Nephron (organoid): ENCODE measurements at regions not wholly inside any gene's neighbourhood (a gene's known extent, or its start where the extent isn't known, plus 50 kb on each side); places are given as distances from the start of the nearest gene placed in this dataset.
"Not testable (repeated sequence)": the region's sequence is repeated elsewhere in the genome, so short reads cannot be mapped to it uniquely, and the experiment has no call there.

ENCODE experiments used
- H3K27ac Mint-ChIP-seq, 3 experiments: 2 replicates each; pipeline ENCODE4 v1.8.0; 2020; ENCODE audit warnings: mixed read lengths in 3 of 3, mild to moderate bottlenecking in 2 of 3, moderate library complexity in 1 of 3
- H3K27me3 Mint-ChIP-seq: 2 replicates; pipeline ENCODE4 v1.8.0; 2021; ENCODE audit warnings: low read depth, mild to moderate bottlenecking, moderate library complexity, mixed read lengths
- H3K36me3 Mint-ChIP-seq: 2 replicates; pipeline ENCODE4 v1.8.0; 2020; ENCODE audit warnings: low read depth, mixed read lengths
- H3K4me1 Mint-ChIP-seq: 2 replicates; pipeline ENCODE4 v1.8.0; 2020; ENCODE audit warnings: mixed read lengths
- H3K4me3 Mint-ChIP-seq, 3 experiments: 2 replicates each; pipeline ENCODE4 v1.8.0; 2020; ENCODE audit warnings: mild to moderate bottlenecking in 3 of 3, mixed read lengths in 3 of 3, moderate library complexity in 2 of 3
- H3K9me3 Mint-ChIP-seq: 2 replicates; pipeline ENCODE4 v1.8.0; 2020; ENCODE audit warnings: mixed read lengths
- CTCF ChIP-seq, 3 experiments: fragments of 200-600 bp; sonication (generic); IDR thresholded peaks; one replicate each; pipeline ENCODE4 v1.5.0; 2021; ENCODE audit warnings: antibody characterized with exemption in 3 of 3; ENCODE audit not compliant: unreplicated experiment in 3 of 3

- H3K9me3 Mint-ChIP-seq = peaks cover 12% of the 10 kb centered on the region
- H3K36me3 Mint-ChIP-seq = no peaks in the 10 kb centered on the region
- peak overlapping the region; percentile 17 to 64 (median 54) for H3K27ac Mint-ChIP-seq
- TF ChIP-seq CTCF (IDR thresholded peaks at IDR 0.05; ENCODE audit: unreplicated experiment in 3 of 3) = no peak
- H3K4me1 Mint-ChIP-seq = peaks cover 37% of the 10 kb centered on the region
- peak overlapping the region in 1 of 3 experiments; percentile 12 for H3K4me3 Mint-ChIP-seq
- H3K27me3 Mint-ChIP-seq = peaks cover 29% of the 10 kb centered on the region
Observed at GRCh38 chr7:405489-406211, 114.0 kb downstream of the PDGFA start.

GRCh38 chr7:407721-408539, 111.7 kb downstream of the PDGFA start:
- no peak for TF ChIP-seq CTCF (IDR thresholded peaks at IDR 0.05; ENCODE audit: unreplicated experiment in 3 of 3)
- no peaks in the 10 kb centered on the region for H3K36me3 Mint-ChIP-seq
- peaks cover 37% of the 10 kb centered on the region for H3K4me1 Mint-ChIP-seq
- no peak overlapping the region for H3K4me3 Mint-ChIP-seq
- peaks cover 2% of the 10 kb centered on the region for H3K9me3 Mint-ChIP-seq
- H3K27ac Mint-ChIP-seq = no peak overlapping the region
- H3K27me3 Mint-ChIP-seq = peaks cover 32% of the 10 kb centered on the region

- Mint-ChIP-seq H3K27me3 (peaks cover 32% of the 10 kb centered on the region), H3K36me3 (no peaks in the 10 kb centered on the region), H3K4me3 (no peak overlapping the region), H3K4me1 (peaks cover 37% of the 10 kb centered on the region), H3K9me3 (no peaks in the 10 kb centered on the region), H3K27ac (no peak overlapping the region)
- TF ChIP-seq CTCF (IDR thresholded peaks at IDR 0.05; ENCODE audit: unreplicated experiment in 3 of 3) = no peak
Observed at GRCh38 chr7:408751-409311, 110.8 kb downstream of the PDGFA start.

- H3K27me3 Mint-ChIP-seq = peaks cover 32% of the 10 kb centered on the region
- H3K27ac Mint-ChIP-seq = peak overlapping the region in 2 of 3 experiments; percentile 24 to 41
- H3K9me3 Mint-ChIP-seq = no peaks in the 10 kb centered on the region
- no peak for TF ChIP-seq CTCF (IDR thresholded peaks at IDR 0.05; ENCODE audit: unreplicated experiment in 3 of 3)
- H3K4me1 Mint-ChIP-seq = peaks cover 30% of the 10 kb centered on the region
- H3K36me3 Mint-ChIP-seq = no peaks in the 10 kb centered on the region
- H3K4me3 Mint-ChIP-seq = no peak overlapping the region
Observed at GRCh38 chr7:409339-410281, 110.0 kb downstream of the PDGFA start.

- peaks cover 23% of the 10 kb centered on the region for H3K4me1 Mint-ChIP-seq
- H3K27me3 Mint-ChIP-seq = peaks cover 32% of the 10 kb centered on the region
- no peak overlapping the region for H3K27ac Mint-ChIP-seq
- no peaks in the 10 kb centered on the region for H3K9me3 Mint-ChIP-seq
- no peaks in the 10 kb centered on the region for H3K36me3 Mint-ChIP-seq
- TF ChIP-seq CTCF (IDR thresholded peaks at IDR 0.05; ENCODE audit: unreplicated experiment in 3 of 3) = no peak
- H3K4me3 Mint-ChIP-seq = no peak overlapping the region
Observed at GRCh38 chr7:410395-410910, 109.2 kb downstream of the PDGFA start.

GRCh38 chr7:411116-411515, 108.5 kb downstream of the PDGFA start:
- peaks cover 30% of the 10 kb centered on the region for H3K27me3 Mint-ChIP-seq
- not testable (repeated sequence) for H3K27ac Mint-ChIP-seq, H3K36me3 Mint-ChIP-seq, H3K9me3 Mint-ChIP-seq, H3K4me3 Mint-ChIP-seq
- peaks cover 18% of the 10 kb centered on the region for H3K4me1 Mint-ChIP-seq
